Endothelial cell of umbilical vein (primary cell): ENCODE measurements at regions not wholly inside any gene's neighbourhood (a gene's known extent, or its start where the extent isn't known, plus 50 kb on each side); places are given as distances from the start of the nearest gene placed in this dataset.

Experiments
- BruUV-seq: library from RNA; stranded (reverse); fragments of 400-500 nt; replicated peaks from 2 replicates; lab custom pipeline; 2021; lab: Mats Ljungman, UMichigan
- CTCF ChIA-PET: fragments of 300-600, 350-600 bp; sonication (Branson Sonifier 250); formaldehyde crosslinking; loops from one replicate; lab custom pipeline; 2021; ENCODE audit warnings: antibody characterized with exemption, inconsistent platforms; lab: Charles Lee
- POLR2A ChIA-PET: fragments of 300-600, 350-600 bp; sonication (Branson Sonifier 250); formaldehyde crosslinking; loops from one replicate; lab custom pipeline; 2021; ENCODE audit warnings: antibody characterized with exemption, inconsistent platforms; lab: Charles Lee
- DNase-seq: peaks from one replicate; pipeline ENCODE4 v3.0.0-alpha.2; 2011; ENCODE audit warnings: low read depth, low spot score
- FAIRE-seq: peaks from 2 replicates; lab custom pipeline; 2011; peaks lifted over from hg19 to GRCh38; lab: Jason Lieb, UNC
- H2AFZ ChIP-seq: 2 replicates; pipeline ENCODE4 v1.6.0; 2012; ENCODE audit warnings: low read depth, low read length, control low read depth, inconsistent platforms
- H3K27ac ChIP-seq: 2 replicates; pipeline ENCODE4 v1.5.1; 2011; ENCODE audit warnings: low read depth, mild to moderate bottlenecking, control low read depth, low read length, moderate library complexity; ENCODE audit not compliant: insufficient read depth
- H3K27me3 ChIP-seq, 2 experiments: 2 replicates each; pipeline versions ENCODE4 v1.6.0 to v1.6.1; 2011; ENCODE audit warnings: low read length in 2 of 2, mixed read lengths in 1 of 2; ENCODE audit not compliant: control insufficient read depth in 2 of 2, insufficient read depth in 2 of 2
- H3K36me3 ChIP-seq, 2 experiments: 2 replicates in 1 of 2; 3 replicates in 1 of 2; pipeline ENCODE4 v1.5.1; 2011; ENCODE audit warnings: low read length in 2 of 2, mild to moderate bottlenecking in 1 of 2, moderate library complexity in 1 of 2; ENCODE audit not compliant: control insufficient read depth in 2 of 2, insufficient read depth in 2 of 2; ENCODE audit errors: extremely low read depth in 1 of 2
- H3K4me1 ChIP-seq: 3 replicates; pipeline ENCODE4 v1.5.1; 2011; ENCODE audit warnings: mild to moderate bottlenecking, low read length; ENCODE audit not compliant: control insufficient read depth, insufficient read depth; ENCODE audit errors: extremely low read depth
- H3K4me2 ChIP-seq: 2 replicates; pipeline ENCODE4 v1.6.1; 2011; ENCODE audit warnings: low read length, control low read depth, mixed read lengths; ENCODE audit not compliant: insufficient read depth
- H3K4me3 ChIP-seq, 3 experiments: fragments of 200-600 bp in 1 of 3; sonication (generic), shearing (Covaris generic) in 1 of 3; replicated peaks in 1 of 3; 2 replicates each; pipeline ENCODE4 v1.5.1; 2011 to 2016; ENCODE audit warnings: control low read depth in 3 of 3, low read length in 3 of 3, mild to moderate bottlenecking in 2 of 3, inconsistent platforms in 1 of 3, low read depth in 1 of 3, moderate library complexity in 1 of 3; ENCODE audit not compliant: insufficient read depth in 1 of 3
- H3K79me2 ChIP-seq: 2 replicates; pipeline ENCODE4 v1.6.0; 2012; ENCODE audit warnings: low read length, inconsistent platforms; ENCODE audit not compliant: control insufficient read depth, insufficient read depth
- H3K9ac ChIP-seq: replicated peaks from 2 replicates; pipeline ENCODE3; 2011; ENCODE audit warnings: low read length, control low read depth; ENCODE audit not compliant: insufficient read depth; ENCODE audit errors: extremely low read depth
- H3K9me1 ChIP-seq: replicated peaks from 3 replicates; pipeline ENCODE4 v1.6.0; 2011; ENCODE audit warnings: mild to moderate bottlenecking, low read length; ENCODE audit not compliant: control insufficient read depth, insufficient read depth; ENCODE audit errors: extremely low read depth
- H3K9me3 ChIP-seq: replicated peaks from 2 replicates; pipeline ENCODE4 v1.5.1; 2012; ENCODE audit warnings: low read length, inconsistent platforms; ENCODE audit not compliant: control insufficient read depth, insufficient read depth
- H4K20me1 ChIP-seq: replicated peaks from 2 replicates; pipeline ENCODE3; 2011; ENCODE audit warnings: mild to moderate bottlenecking, low read length; ENCODE audit not compliant: control insufficient read depth, insufficient read depth; ENCODE audit errors: extremely low read depth
- CTCF ChIP-seq, 2 donors: IDR thresholded peaks; 1 replicate in 1 of 2; 2 replicates in 1 of 2; pipeline ENCODE4 v1.5.1; 2011; ENCODE audit warnings: low read length in 2 of 2, mild to moderate bottlenecking in 2 of 2, moderate library complexity in 2 of 2, control low read depth in 1 of 2, inconsistent platforms in 1 of 2, low read depth in 1 of 2; ENCODE audit not compliant: insufficient read depth in 1 of 2; ENCODE audit errors: extremely low read depth in 1 of 2
- EZH2 ChIP-seq: IDR thresholded peaks from 2 replicates; pipeline ENCODE4 v1.6.1; 2012; ENCODE audit warnings: borderline replicate concordance, low read depth, mild to moderate bottlenecking, moderate library complexity, low read length, inconsistent platforms; ENCODE audit not compliant: severe bottlenecking
- FOS ChIP-seq: IDR thresholded peaks from 2 replicates; pipeline ENCODE4 v1.6.1; 2011; ENCODE audit warnings: mild to moderate bottlenecking, low read length, moderate library complexity, borderline replicate concordance; ENCODE audit not compliant: insufficient read depth
- GATA2 ChIP-seq: IDR thresholded peaks from 2 replicates; pipeline ENCODE4 v1.7.0; 2011; ENCODE audit warnings: low read depth, mild to moderate bottlenecking, moderate library complexity, mixed read lengths, low read length; ENCODE audit not compliant: insufficient read length, insufficient read depth
- JUN ChIP-seq: IDR thresholded peaks from 2 replicates; pipeline ENCODE4 v1.6.1; 2011; ENCODE audit warnings: borderline replicate concordance, low read depth; ENCODE audit not compliant: insufficient read length, insufficient read depth
- MAX ChIP-seq: IDR thresholded peaks from 2 replicates; pipeline ENCODE4 v1.6.1; 2011; ENCODE audit not compliant: insufficient read depth, insufficient read length
- POLR2AphosphoS5 ChIP-seq: IDR thresholded peaks from 2 replicates; pipeline ENCODE4 v1.6.1; 2012; ENCODE audit warnings: low read depth, mild to moderate bottlenecking, control low read depth, low read length, moderate library complexity; ENCODE audit not compliant: insufficient read depth
- dilution Hi-C: fragments of 300-500 bp; cut with MboI; formaldehyde crosslinking; loops from one replicate; pipeline ENCODE4 v1.15.0; 2019; ENCODE audit warnings: low sequenced_read_pairs; ENCODE audit not compliant: extremely low pct_ligation_motif_present
- intact Hi-C: fragments of 100-400 bp; cut with micrococcal nuclease; formaldehyde crosslinking; loops from one replicate; pipeline ENCODE4 v1.10.0; 2022

GRCh38 chr9:78146241-78146640 is 89.6 kb upstream of the CEP78 start:
- intact Hi-C loops (no loop called here), dilution Hi-C loops (no loop called here)
- TF ChIP-seq CTCF (IDR thresholded peaks at IDR 0.05; ENCODE audit: extremely low read depth in 1 of 2, insufficient read depth in 1 of 2, low read depth in 1 of 2, low read length in 2 of 2) (no peak), MAX (no peak)
- H3K36me3 ChIP-seq = no peaks in the 10 kb centered on the region
- H3K27me3 ChIP-seq = no peaks in the 10 kb centered on the region
- FAIRE-seq = no peak
- H3K79me2 ChIP-seq = no peaks in the 10 kb centered on the region
- H3K4me1 ChIP-seq = peaks cover 12% of the 10 kb centered on the region
- H3K9ac ChIP-seq = no peak overlapping the region
- no peak overlapping the region for H3K4me2 ChIP-seq
- H2AFZ ChIP-seq = no peak overlapping the region
- H4K20me1 ChIP-seq = no peaks in the 10 kb centered on the region
- no peaks in the 10 kb centered on the region for H3K9me3 ChIP-seq
- no peak overlapping the region for H3K4me3 ChIP-seq
- BruUV-seq = no TSS peak
- ChIA-PET CTCF (interaction anchor here (0.7 to 2.1 kb wide), 6 partner anchors 12 to 101 kb away, joined by 3 to 6 read pairs (median 4); partner anchors contain the start of gene CEP78), POLR2A (interaction anchor here (0.6 kb wide), 1 partner anchor 25 kb away, joined by 4 read pairs; no protein-coding TSS in a partner anchor)
- no peak overlapping the region for H3K27ac ChIP-seq
- H3K9me1 ChIP-seq = no peaks in the 10 kb centered on the region
- no peak for DNase-seq

- H3K9me3 ChIP-seq = no peaks in the 10 kb centered on the region
- intact Hi-C loops (loop anchor here (1.0 kb wide), 1 partner anchor 62 kb away; no protein-coding TSS in a partner anchor), dilution Hi-C loops (no loop called here)
- FAIRE-seq = peak; percentile 98
- ChIA-PET CTCF (interaction anchor here (1.1 to 2.1 kb wide), 7 partner anchors 13 to 167 kb away, joined by 3 to 14 read pairs (median 5); partner anchors contain the start of gene CEP78), POLR2A (no interaction called here)
- H3K27ac ChIP-seq = peak overlapping the region; percentile 78
- peak overlapping the region; percentile 8 for H2AFZ ChIP-seq
- H3K4me1 ChIP-seq = peaks cover 12% of the 10 kb centered on the region
- H3K79me2 ChIP-seq = no peaks in the 10 kb centered on the region
- H4K20me1 ChIP-seq = no peaks in the 10 kb centered on the region
- no peak overlapping the region for H3K4me3 ChIP-seq
- H3K4me2 ChIP-seq = no peak overlapping the region
- H3K9ac ChIP-seq = no peak overlapping the region
- DNase-seq = peak; percentile 98
- H3K36me3 ChIP-seq = no peaks in the 10 kb centered on the region
- no peaks in the 10 kb centered on the region for H3K27me3 ChIP-seq
- H3K9me1 ChIP-seq = no peaks in the 10 kb centered on the region
- no TSS peak for BruUV-seq
- TF ChIP-seq EZH2 (no peak), GATA2 (peak; percentile 92), POLR2AphosphoS5 (peak; percentile 65), JUN (peak; percentile 48), FOS (peak; percentile 86)
These were observed 91.1 kb upstream of the CEP78 start for GRCh38 chr9:78144663-78145377.
